ENCODE measurements at regions not wholly inside any gene's neighbourhood (a gene's known extent, or its start where the extent isn't known, plus 50 kb on each side); places are given as distances from the start of the nearest gene placed in this dataset.

DNA sequence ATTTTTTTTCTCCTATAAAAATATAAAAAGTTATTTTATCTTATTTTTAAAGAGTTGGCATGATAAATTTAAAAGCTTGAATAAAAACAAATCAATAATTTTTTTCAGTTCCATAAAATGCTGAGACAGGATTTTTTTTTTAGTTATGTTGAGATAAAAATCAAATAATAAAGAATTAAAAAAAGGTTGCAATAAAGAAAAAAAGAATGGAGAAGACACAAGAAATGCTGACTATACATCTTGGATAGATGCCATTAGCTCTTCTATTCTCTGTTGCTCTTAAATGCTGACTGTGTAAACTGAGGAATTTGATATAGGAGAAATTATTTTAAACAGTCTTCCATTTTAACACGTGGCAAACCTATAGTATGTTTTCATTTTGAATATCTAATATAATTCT is 2298.5 kb downstream of the MRPL39 start:
- no peak for DNase-seq

DNA sequence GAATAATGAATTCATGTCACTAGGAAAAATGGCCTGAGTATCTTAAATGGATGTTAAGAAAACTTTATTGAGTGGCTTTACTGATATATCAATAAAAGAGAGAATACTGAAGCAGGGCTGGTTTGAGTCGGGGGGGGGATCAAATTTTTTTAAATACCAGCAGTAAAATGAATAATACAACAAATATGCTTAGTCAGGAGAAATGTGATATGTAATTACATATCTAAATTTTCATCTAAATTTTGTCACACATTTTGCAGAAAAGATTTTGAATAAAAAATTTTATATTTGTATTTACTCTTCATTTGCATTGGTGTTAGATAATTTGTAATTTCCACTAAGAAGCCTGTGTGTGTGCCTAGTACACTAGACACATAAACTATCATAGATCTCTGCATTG is 2300.2 kb downstream of the MRPL39 start:
- DNase-seq, result no peak

DNA sequence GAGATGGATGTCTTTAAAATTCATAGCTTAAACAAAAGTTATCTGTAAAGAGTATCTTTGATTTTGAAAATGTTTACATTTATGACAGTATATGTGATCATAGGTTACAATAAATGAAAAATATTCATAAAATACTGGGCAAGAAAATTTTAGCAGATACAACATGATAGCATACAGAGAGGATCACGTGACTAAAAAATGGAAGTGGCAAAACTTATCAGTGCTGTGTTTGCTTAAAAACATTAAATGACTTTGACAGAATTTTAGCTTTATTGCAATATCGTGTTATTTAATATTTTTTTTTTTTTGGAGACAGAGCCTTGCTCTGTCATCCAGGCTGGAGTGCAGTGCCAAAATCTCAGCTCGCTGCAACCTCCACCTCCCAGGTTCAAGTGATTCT is 2294.1 kb downstream of the NCAM2 start:
- DNase-seq, result no peak

DNA sequence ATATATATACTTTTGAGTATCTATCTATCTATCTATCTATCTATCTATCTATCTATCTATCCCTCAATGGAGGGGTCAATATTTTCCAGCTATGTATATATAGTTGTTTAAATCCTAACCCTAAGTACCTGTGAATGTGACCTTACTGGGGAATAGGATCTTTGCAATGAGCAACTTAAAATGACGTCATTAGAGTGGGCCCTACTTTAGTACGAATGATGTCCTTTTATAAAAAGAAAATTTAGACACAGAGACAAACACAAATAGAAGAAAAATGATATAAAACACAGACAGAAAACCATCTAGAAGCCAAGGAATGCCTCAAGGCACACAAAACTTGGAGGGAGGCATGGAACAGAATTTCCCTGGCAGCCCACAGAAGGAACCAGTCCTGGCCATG is 2283.7 kb downstream of the NCAM2 start:
- no peak for DNase-seq

DNA sequence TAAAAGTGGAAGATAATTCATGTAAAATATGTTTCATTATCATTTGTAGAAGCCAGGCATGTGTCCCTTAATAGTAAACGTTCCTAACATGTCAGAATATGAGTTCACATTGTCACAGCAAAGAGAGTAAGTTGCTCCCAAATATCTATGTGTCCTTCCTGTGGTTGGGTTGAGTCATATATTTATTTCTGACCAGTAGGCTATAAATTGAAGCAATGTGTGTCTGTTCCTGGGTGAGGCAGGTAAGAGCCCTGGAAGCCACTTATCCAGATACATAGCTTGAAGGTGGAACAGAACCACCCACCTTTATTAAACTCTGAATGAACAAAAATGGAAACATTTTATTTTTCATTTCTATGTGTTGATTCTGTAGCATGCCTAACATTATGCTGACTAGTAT is 2251.6 kb downstream of the NCAM2 start:
- DNase-seq, result no peak

DNA sequence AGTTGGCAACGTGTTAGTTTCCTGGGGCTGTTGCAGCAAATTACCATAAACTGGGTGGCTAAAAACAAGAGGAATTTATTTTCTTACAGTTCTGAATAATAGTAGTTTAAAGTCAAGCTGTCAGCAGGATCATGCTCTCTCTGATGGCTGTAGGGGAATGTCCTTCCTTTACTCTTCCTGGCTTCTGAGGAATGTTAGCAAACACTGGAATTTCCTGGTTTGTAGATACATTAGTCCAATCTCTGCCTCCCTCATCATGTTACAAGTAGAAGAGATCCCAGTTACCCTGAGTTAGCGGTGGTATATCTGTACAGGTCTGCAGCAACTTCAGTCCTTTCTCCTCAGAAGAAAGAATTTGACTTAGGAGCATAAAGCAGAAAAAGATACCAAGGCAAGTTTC is 2249.1 kb downstream of the NCAM2 start:
- no peak for DNase-seq

DNA sequence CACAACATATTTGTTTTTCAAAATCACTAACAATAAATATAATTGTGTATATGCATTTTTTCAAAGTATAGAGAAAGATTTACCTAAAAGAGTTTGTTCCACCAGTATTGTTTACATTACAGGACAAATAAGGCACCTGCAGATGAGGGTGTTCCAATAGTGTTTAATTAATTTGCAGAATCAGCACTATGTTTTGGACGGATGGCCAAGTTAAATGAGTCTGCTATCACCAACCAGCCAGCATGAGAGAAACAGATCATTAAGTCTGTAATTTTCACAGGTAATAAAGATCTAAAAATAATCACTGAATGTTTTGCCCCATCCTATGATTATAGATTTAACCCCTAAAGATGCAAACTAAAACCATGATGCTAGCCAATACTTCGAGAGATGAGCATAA is 2247.0 kb downstream of the NCAM2 start:
- no peak for DNase-seq

DNA sequence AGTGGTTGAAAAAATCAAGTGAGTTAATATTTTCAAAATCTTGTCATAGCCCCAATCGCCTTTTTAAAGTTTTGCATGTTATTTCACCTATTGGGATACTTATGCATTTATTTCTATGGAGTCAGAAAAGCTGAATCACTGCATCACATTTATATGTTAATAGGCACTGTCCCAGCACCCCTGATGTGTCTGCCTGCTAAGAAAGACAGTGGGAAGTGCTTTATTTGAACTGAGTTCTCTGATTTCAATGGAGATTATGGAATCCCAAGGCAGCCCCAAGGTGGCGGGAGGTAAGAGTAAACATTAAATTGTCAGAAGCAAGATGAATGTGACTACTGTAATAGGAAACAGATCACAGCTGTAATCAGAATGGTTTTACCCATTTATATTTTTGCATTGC is 2225.7 kb downstream of the NCAM2 start:
- peak; percentile 96 for DNase-seq

DNA sequence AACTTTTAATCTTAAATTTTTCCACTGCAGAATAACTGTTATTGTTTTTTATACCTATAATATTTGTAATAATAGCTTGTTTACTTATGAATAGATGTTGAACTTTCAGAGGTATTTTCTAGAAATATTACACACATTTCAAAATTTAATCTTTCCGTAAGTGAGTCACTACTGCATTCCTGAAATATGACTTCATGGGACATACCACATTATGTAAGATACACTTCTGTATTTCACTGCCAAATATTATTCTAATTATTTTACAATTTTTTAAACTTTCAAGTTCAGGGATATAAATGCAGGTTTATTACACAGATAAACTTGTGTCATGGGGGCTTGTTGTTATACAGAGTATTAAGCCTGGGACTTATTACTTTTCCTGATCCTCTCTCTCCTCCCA is 2220.5 kb downstream of the NCAM2 start:
- DNase-seq, result no peak

DNA sequence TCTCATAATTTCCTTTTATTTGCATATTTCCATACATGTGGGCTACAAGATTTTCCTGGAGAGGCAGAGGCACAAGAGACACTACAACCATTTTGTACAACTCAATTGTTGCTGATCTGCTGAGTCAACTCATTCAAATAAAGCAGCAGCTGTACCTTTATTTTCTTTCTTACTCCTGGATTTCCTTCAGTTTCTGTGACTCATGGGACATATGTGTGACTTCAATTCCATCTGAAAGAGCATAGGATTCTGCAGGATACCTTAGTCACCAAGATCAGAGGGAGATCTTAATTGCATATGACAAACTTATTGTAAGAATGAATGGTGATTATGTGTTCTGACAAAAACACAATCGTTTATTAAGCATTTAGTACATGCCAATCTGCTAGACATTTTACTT is 2219.4 kb downstream of the NCAM2 start:
- DNase-seq, result peak; percentile 68

DNA sequence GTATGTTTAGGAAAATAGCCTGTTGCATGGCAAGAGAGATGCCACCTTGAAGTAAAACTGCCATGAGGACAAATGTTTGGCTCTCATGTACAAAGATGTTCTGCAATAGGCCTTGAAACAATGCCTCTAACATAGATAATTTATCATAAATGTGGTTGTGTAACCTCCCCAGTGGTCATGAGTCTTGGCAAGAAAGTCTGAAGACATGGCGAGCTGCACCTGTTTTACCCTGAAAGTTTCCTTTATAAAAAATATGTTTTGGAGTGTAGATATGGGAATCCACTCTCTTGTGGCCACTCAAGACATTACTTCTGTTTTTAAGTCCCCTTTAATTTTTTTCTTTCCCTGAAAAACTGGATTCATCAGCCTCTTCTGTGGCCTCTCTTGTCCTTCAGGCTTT is 2217.1 kb downstream of the NCAM2 start:
- no peak for DNase-seq

Measured in NCI-H69 (cell line).